MM.1S (cell line): ENCODE measurements at regions not wholly inside any gene's neighbourhood (a gene's known extent, or its start where the extent isn't known, plus 50 kb on each side); places are given as distances from the start of the nearest gene placed in this dataset.

Experiments
- EZH2 ChIP-seq: fragments of 300-600 bp; sonication (generic); optimal IDR thresholded peaks from 2 replicates; pipeline ENCODE3; 2017; ENCODE audit warnings: low read depth, mild to moderate bottlenecking, antibody characterized with exemption, low read length, mixed read lengths
- EZH2phosphoT487 ChIP-seq: fragments of 300-600 bp; sonication (generic); IDR thresholded peaks from 2 replicates; pipeline ENCODE4 v1.6.1; 2018; ENCODE audit warnings: antibody characterized with exemption, low read length
- TF ChIP-seq, protein P1 (sequence below): fragments of 300-600 bp; sonication (generic); IDR thresholded peaks from 2 replicates; pipeline ENCODE4 v1.5.1; 2016; ENCODE audit warnings: antibody characterized with exemption, low read length, mixed read lengths

DNA sequence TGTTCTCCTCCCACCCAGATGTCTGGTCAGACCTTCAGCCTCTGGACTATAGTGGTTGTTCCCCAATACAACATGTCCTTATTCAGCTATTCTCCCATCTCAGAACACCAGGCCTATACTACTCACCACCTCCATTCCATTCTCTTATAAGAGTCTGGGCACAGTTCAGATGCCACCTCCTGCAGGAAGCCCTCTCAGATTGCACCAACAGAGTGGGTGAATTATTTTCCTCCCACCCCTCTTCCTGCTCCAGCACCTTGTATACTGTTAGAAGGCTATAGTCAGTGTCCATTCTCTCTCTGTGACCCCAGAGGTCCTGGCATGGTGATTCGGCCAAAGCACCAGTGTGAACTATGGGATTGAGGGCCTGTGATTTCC is 204.6 kb downstream of the GLI2 start:
- TF ChIP-seq, protein P1, sequence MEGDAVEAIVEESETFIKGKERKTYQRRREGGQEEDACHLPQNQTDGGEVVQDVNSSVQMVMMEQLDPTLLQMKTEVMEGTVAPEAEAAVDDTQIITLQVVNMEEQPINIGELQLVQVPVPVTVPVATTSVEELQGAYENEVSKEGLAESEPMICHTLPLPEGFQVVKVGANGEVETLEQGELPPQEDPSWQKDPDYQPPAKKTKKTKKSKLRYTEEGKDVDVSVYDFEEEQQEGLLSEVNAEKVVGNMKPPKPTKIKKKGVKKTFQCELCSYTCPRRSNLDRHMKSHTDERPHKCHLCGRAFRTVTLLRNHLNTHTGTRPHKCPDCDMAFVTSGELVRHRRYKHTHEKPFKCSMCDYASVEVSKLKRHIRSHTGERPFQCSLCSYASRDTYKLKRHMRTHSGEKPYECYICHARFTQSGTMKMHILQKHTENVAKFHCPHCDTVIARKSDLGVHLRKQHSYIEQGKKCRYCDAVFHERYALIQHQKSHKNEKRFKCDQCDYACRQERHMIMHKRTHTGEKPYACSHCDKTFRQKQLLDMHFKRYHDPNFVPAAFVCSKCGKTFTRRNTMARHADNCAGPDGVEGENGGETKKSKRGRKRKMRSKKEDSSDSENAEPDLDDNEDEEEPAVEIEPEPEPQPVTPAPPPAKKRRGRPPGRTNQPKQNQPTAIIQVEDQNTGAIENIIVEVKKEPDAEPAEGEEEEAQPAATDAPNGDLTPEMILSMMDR, result no peak
- TF ChIP-seq EZH2 (no peak), EZH2phosphoT487 (no peak)
